Astrocyte of the cerebellum (primary cell): ENCODE measurements at regions not wholly inside any gene's neighbourhood (a gene's known extent, or its start where the extent isn't known, plus 50 kb on each side); places are given as distances from the start of the nearest gene placed in this dataset.

ENCODE experiments used
- DNase-seq: peaks from one replicate; pipeline ENCODE4 v3.0.0-alpha.2; 2011; ENCODE audit warnings: low read depth
- H3K4me3 ChIP-seq: 2 replicates; pipeline ENCODE4 v1.5.1; 2011; ENCODE audit warnings: mild to moderate bottlenecking, low read depth, low read length, moderate library complexity
- CTCF ChIP-seq: IDR thresholded peaks from 2 replicates; pipeline ENCODE4 v1.5.1; 2012; ENCODE audit warnings: low read length, low read depth, moderate library complexity, mild to moderate bottlenecking; ENCODE audit errors: missing control alignments
- in situ Hi-C: cut with HindIII; loops from 2 replicates; pipeline ENCODE4 v1.10.0; 2017; ENCODE audit warnings: low sequenced_read_pairs

DNA sequence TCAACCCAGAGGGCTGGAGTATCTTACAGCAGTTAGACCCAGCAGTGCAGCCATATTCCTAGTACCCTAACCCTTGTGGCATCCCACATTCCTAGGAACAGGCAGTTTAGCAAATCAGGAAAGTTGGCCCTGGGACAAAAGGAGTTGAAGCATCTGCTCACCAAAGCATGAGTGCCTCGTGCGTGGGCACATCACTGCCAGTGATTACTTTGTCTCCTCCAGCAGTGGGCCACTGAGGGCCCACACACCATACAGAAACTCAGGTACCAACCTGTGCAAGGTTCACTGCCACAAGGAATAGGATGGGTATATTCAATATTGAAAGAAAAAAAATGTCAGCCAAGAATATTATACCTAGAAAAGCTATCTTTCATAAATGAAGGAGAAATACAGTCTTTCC lies 227.5 kb upstream of the CNTN5 start:
- no peak overlapping the region for H3K4me3 ChIP-seq
- TF ChIP-seq CTCF, result no peak
- in situ Hi-C loops, result no loop called here
- no peak for DNase-seq

DNA sequence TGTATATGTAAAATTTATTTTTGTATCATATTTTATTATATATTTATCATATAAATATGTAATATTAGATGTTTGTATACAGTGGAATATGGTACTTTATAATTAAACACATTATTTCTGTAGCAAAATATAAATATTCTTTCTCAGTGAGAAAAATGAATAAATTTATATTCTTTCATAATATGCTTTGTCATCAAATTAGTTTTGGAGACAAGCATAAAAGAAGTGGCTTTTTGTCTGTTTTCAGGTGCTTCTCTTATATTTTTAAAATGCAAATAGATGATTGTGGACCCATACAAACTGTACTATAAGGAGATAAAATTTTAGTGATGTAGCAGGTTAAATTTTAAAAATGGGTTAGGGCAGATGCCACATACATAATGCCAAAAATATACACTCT lies 222.4 kb upstream of the CNTN5 start:
- DNase-seq, result no peak
- no peak for TF ChIP-seq CTCF
- in situ Hi-C loops, result no loop called here

GRCh38 chr11:98800696-98801095 lies 220.1 kb upstream of the CNTN5 start:
- TF ChIP-seq CTCF, result no peak
- no peak overlapping the region for H3K4me3 ChIP-seq
- no peak for DNase-seq
- in situ Hi-C loops, result no loop called here

More for the DNA sequence above, 222.4 kb upstream of the CNTN5 start:
- no peak overlapping the region for H3K4me3 ChIP-seq

DNA sequence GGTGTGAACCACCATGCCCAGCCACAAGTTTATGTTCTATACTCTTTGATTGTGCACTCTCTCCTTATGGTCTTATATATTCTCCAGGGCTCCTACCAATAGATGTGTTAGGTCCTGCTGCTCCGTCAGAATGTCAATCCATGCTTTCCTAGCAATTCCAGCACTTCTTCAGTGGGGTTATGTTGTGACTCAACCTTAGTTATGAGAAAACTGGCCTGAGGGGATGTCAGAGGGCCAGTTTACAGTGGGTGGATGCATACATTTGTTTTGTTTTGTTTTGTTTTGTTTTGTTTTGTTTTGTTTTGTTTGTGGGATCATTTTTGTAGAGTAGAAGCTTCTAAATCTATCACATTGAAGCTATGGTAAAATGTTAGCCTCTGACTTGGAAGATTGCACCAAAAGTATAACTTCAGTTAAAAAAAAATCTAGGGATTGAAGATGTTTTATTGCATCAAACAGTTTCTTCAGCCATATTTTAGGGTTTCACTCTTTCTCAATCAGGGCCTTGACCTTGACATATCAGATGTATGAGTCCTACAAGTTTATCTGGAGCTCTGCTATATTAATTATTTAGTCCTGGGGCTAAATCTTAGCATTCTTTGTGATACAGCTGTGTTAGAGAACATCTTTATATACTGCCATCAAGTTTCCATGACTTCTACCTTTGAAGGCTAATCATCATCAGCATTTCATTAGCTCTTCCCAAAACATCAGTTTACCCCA lies 191.6 kb upstream of the CNTN5 start:
- no peak overlapping the region for H3K4me3 ChIP-seq
- DNase-seq, result no peak
- in situ Hi-C loops, result no loop called here
- no peak for TF ChIP-seq CTCF

DNA sequence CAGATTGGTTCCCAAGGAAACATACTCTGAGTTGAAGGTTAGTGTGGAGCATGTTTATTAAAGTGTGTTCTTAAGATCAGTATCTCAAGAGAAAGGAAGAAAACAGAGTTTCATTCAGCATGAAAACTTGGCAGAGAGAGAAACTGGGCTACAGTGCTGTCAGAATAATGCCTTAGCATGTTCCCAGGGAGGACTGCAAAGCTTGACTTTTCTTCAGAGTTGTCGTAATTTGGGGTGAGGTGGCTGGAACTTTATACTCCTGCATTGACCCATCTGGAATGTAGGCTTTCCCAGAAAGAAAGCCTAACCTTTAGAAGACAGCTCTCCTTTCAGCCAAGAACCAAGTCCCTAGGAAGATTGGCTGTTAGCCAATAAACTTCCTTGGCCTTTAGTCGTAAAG lies 190.8 kb upstream of the CNTN5 start:
- no peak for TF ChIP-seq CTCF
- H3K4me3 ChIP-seq, result no peak overlapping the region
- in situ Hi-C loops, result no loop called here
- no peak for DNase-seq

- in situ Hi-C loops, result no loop called here
Observed at GRCh38 chr11:98834776-98835175, 186.0 kb upstream of the CNTN5 start.

More at GRCh38 chr11:98834776-98835175, 186.0 kb upstream of the CNTN5 start:
- DNase-seq, result no peak
- no peak for TF ChIP-seq CTCF
- H3K4me3 ChIP-seq, result no peak overlapping the region
